ENCODE measurements at regions not wholly inside any gene's neighbourhood (a gene's known extent, or its start where the extent isn't known, plus 50 kb on each side); places are given as distances from the start of the nearest gene placed in this dataset.
A peak's percentile ranks its signal among the peaks of the same experiment; 100 is the strongest.
"Not testable (repeated sequence)": the region's sequence is repeated elsewhere in the genome, so short reads cannot be mapped to it uniquely, and the experiment has no call there.

DNA sequence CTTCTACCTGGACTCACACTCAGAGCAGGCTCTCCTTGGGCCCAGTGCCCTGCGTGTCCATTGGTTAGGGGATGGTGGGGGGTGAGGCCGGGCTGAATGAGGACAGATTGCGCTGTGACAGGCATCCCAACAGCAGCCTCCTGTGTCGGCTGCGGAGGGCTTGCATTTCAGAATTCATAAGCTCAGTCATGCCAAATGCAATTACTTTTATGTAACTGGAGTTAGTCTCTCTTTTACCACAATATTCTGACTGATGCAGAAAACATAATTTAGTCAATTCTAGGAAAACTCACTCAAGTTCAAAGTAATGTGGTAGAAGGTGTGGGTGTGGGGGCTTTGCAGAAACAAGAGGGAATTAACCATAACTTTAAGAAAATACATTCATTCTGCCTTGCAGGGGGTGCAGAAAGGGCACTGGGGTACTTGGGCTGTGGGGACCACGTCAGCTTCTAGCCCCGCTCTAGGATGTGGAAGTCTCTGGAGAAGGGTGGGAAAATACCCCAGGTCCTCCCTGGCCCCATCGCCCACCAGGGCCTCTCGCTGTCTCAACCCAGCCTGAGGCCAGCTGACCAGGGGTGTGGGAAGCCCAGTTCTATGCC, 257.7 kb downstream of the ADGRD1 start:
- H3K4me3 ChIP-seq = no peak overlapping the region
- H3K36me3 ChIP-seq (ENCODE audit: control insufficient read depth in 4 of 4, insufficient read depth in 4 of 4, low read length in 4 of 4) = no peaks in the 10 kb centered on the region
- H3K4me1 ChIP-seq (ENCODE audit: control insufficient read depth in 5 of 5, insufficient read depth in 5 of 5, low read length in 5 of 5) = no peaks in the 10 kb centered on the region
- TF ChIP-seq, protein P1, sequence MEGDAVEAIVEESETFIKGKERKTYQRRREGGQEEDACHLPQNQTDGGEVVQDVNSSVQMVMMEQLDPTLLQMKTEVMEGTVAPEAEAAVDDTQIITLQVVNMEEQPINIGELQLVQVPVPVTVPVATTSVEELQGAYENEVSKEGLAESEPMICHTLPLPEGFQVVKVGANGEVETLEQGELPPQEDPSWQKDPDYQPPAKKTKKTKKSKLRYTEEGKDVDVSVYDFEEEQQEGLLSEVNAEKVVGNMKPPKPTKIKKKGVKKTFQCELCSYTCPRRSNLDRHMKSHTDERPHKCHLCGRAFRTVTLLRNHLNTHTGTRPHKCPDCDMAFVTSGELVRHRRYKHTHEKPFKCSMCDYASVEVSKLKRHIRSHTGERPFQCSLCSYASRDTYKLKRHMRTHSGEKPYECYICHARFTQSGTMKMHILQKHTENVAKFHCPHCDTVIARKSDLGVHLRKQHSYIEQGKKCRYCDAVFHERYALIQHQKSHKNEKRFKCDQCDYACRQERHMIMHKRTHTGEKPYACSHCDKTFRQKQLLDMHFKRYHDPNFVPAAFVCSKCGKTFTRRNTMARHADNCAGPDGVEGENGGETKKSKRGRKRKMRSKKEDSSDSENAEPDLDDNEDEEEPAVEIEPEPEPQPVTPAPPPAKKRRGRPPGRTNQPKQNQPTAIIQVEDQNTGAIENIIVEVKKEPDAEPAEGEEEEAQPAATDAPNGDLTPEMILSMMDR (IDR thresholded peaks at IDR 0.05; ENCODE audit: control extremely low read depth, extremely low read depth) = no peak
- no peak for DNase-seq
- ATAC-seq (ENCODE audit: insufficient read depth, low FRiP score) = no peak
- no peak overlapping the region for H3K27ac ChIP-seq (ENCODE audit: low read depth in 1 of 2, low read length in 1 of 2)
- H3K9me3 ChIP-seq (ENCODE audit: control insufficient read depth in 4 of 4, insufficient read depth in 3 of 4, low read length in 3 of 4) = peaks cover 0 to 13% (median 0%) of the 10 kb centered on the region in 4 donors
- 83 to 89% methylated on average over 9 of the region's 9 CpGs for WGBS, 2 donors
- no peak overlapping the region for H3K9ac ChIP-seq (ENCODE audit: insufficient read depth in 1 of 2, low read length in 2 of 2)
- H3K27me3 ChIP-seq (ENCODE audit: control insufficient read depth in 3 of 3, insufficient read depth in 3 of 3, low read length in 2 of 3) = peaks cover 0 to 2% (median 0%) of the 10 kb centered on the region in 3 donors

DNA sequence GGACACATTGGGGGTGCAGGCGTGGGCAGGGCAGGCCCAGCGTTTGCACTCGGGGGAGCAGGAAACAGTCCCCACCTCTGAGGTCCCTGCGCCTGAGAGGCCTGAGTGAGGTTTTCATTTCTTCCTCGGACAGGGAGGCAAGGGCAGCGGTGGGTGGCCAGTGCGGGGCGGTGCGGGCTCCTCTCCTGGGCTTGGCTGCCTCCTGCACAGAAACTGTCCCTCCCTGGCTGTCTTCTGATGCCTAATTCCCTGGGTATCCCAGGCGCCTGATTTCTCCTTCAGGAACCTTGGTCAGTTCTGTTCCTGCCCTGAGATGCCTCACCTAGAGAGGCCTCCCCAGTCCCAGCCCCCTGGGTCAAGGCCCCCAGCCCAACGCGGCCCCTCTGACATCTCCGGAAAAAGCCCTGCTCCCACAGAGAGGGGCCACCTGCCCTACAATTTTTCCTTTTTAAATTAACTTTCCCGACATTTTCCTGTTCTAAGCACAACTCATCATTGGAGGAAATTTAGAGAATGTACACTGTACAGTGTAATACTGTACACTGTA, 260.3 kb downstream of the ADGRD1 start:
- Histone ChIP-seq H3K4me1 (ENCODE audit: control insufficient read depth in 5 of 5, insufficient read depth in 5 of 5, low read length in 5 of 5) (peaks cover 0 to 4% (median 0%) of the 10 kb centered on the region in 5 donors), H3K27me3 (ENCODE audit: control insufficient read depth in 3 of 3, insufficient read depth in 3 of 3, low read length in 2 of 3) (peaks cover 0 to 9% (median 5%) of the 10 kb centered on the region in 3 donors), H3K9ac (ENCODE audit: insufficient read depth in 1 of 2, low read length in 2 of 2) (no peak overlapping the region), H3K36me3 (ENCODE audit: control insufficient read depth in 4 of 4, insufficient read depth in 4 of 4, low read length in 4 of 4) (no peaks in the 10 kb centered on the region), H3K4me3 (no peak overlapping the region), H3K27ac (ENCODE audit: low read depth in 1 of 2, low read length in 1 of 2) (no peak overlapping the region), H3K9me3 (ENCODE audit: control insufficient read depth in 4 of 4, insufficient read depth in 3 of 4, low read length in 3 of 4) (peaks cover 0 to 13% (median 0%) of the 10 kb centered on the region in 4 donors)
- ATAC-seq (ENCODE audit: insufficient read depth, low FRiP score) (no peak), DNase-seq (no peak)
- WGBS, 2 donors = 85 to 92% methylated on average over 14 of the region's 14 CpGs
- TF ChIP-seq, protein P1 (IDR thresholded peaks at IDR 0.05; ENCODE audit: control extremely low read depth, extremely low read depth) = no peak

- not testable (repeated sequence) for H3K4me3 ChIP-seq; H3K27ac ChIP-seq (ENCODE audit: low read depth in 1 of 2, low read length in 1 of 2); DNase-seq; H3K36me3 ChIP-seq (ENCODE audit: control insufficient read depth in 4 of 4, insufficient read depth in 4 of 4, low read length in 4 of 4); H3K4me1 ChIP-seq (ENCODE audit: control insufficient read depth in 5 of 5, insufficient read depth in 5 of 5, low read length in 5 of 5); H3K9ac ChIP-seq (ENCODE audit: insufficient read depth in 1 of 2, low read length in 2 of 2); H3K27me3 ChIP-seq (ENCODE audit: control insufficient read depth in 3 of 3, insufficient read depth in 3 of 3, low read length in 2 of 3); ATAC-seq (ENCODE audit: insufficient read depth, low FRiP score)
- H3K9me3 ChIP-seq (ENCODE audit: control insufficient read depth in 4 of 4, insufficient read depth in 3 of 4, low read length in 3 of 4) = peaks cover 0 to 13% (median 0%) of the 10 kb centered on the region in 4 donors
- 88 to 98% methylated on average over 11 to 12 of the region's 12 CpGs for WGBS, 2 donors
These were observed 261.2 kb downstream of the ADGRD1 start for GRCh38 chr12:131214936-131215335.

GRCh38 chr12:131216587-131216986, 262.9 kb downstream of the ADGRD1 start:
- WGBS, 2 donors = 27 to 40% methylated on average over 14 of the region's 14 CpGs
- peak in 1 of 3 donors; percentile 10 for DNase-seq
- ATAC-seq (ENCODE audit: insufficient read depth, low FRiP score); H3K27me3 ChIP-seq (ENCODE audit: control insufficient read depth in 3 of 3, insufficient read depth in 3 of 3, low read length in 2 of 3); H3K9ac ChIP-seq (ENCODE audit: insufficient read depth in 1 of 2, low read length in 2 of 2); H3K4me1 ChIP-seq (ENCODE audit: control insufficient read depth in 5 of 5, insufficient read depth in 5 of 5, low read length in 5 of 5); H3K36me3 ChIP-seq (ENCODE audit: control insufficient read depth in 4 of 4, insufficient read depth in 4 of 4, low read length in 4 of 4); H3K4me3 ChIP-seq; H3K27ac ChIP-seq (ENCODE audit: low read depth in 1 of 2, low read length in 1 of 2): not testable (repeated sequence)
- H3K9me3 ChIP-seq (ENCODE audit: control insufficient read depth in 4 of 4, insufficient read depth in 3 of 4, low read length in 3 of 4) = peaks cover 0 to 11% (median 0%) of the 10 kb centered on the region in 4 donors
